T-helper 1 cell treated with Interleukin-12 subunit alpha and Interleukin-12 subunit beta and Interleukin-4 antibody, amounts not matched to agents 30 ng/mL and 1 ng/mL, for 36 hours (primary cell): ENCODE measurements at regions not wholly inside any gene's neighbourhood (a gene's known extent, or its start where the extent isn't known, plus 50 kb on each side); places are given as distances from the start of the nearest gene placed in this dataset.
"Not testable (repeated sequence)": the region's sequence is repeated elsewhere in the genome, so short reads cannot be mapped to it uniquely, and the experiment has no call there.

ENCODE experiments used
- intact Hi-C: fragments of 100-400 bp; cut with micrococcal nuclease; formaldehyde crosslinking; loops from one replicate; pipeline ENCODE4 v1.15.1; 2024

DNA sequence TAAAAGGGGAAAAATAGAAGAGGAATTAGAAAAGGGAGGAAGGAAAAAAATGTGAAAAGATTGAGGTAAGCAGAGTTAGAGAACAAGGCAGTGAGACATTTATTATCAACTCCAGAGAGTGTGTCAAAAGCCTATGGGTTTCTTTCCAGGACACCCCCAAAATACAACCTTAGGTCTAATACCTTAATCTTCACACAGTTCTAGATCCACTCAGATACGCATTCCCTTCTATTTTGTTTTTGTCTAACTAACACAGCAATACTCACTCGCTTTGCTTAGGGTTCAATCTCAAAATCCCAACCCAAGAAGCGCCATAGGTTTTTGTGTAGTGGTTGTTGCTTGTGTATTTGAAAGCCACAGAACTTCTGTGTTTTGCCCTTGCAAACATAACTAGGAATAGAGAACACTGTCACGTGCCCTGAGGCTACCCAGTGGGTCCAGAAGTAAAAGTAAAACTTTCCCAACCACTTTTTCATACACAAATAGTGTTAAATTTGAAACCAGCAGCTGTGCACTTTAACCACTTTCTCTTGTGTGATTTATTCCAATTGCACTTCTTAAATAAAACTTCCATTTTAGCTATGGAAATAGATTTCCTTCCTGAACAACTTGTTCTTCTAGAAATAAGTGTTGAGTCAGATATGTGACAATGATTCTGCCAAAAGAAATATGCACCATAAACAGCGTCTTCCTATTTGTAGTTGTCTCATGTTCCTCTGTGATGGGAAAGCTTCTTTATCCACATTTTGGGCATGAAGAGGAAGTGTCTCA lies 414.7 kb upstream of the GHITM start:
- intact Hi-C loops: no loop called here

DNA sequence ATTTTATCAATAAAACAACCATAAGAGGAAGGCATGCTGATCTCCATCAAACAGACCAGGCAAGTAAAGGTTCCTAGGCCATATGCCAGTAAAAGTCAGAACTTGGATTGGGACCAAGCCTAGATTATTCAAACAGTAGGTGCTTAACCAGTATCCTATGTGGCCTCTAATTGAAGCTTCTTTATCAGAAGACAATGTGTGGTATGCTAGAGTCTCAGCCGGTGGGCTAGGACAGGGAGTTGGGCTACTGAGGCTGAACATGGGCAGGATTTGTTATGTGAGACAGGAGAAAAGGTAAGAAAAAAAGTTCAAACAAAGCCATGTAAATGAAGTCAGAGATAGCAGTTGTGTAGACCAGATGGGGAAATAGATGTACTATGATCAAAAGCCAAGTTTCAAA lies 413.7 kb upstream of the GHITM start:
- intact Hi-C loops: no loop called here

DNA sequence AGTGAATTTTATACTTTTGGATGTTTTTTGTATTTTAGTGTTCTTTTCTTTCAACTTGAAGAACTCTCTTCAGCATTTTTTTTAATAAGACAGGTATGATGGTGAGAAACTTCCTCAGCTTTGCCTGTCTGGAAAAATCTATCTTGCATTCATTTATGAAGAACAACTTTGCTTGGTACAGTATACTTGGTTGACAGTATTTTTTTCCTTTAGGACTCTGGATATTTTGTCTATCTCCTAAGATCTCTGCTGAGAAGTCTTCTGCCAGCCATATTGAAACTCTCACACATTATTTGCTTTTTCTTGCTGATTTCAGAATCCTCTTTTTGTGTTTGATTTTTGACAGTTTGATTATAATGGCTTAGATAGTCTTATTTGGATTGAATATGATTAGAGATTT lies 405.0 kb upstream of the GHITM start:
- intact Hi-C loops: no loop called here

DNA sequence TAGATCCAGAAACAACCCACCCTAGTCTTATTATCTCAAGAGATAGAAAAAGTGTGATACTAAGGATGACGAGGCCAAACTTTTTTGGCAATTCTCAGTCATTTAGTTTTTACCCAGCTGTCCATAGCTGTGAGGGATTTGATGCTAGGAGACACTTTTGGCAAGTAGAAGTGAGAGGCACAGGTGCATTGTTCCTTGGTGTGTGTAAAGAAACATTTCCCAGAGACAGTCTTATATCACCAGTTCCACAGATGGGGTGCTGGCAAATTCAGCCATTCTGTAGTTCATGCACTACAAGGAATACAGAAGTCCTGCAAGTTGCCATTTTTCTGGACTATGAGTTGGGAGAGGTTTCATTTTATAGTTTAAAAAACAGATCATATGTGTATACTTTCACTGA lies 403.3 kb upstream of the GHITM start:
- intact Hi-C loops: no loop called here

DNA sequence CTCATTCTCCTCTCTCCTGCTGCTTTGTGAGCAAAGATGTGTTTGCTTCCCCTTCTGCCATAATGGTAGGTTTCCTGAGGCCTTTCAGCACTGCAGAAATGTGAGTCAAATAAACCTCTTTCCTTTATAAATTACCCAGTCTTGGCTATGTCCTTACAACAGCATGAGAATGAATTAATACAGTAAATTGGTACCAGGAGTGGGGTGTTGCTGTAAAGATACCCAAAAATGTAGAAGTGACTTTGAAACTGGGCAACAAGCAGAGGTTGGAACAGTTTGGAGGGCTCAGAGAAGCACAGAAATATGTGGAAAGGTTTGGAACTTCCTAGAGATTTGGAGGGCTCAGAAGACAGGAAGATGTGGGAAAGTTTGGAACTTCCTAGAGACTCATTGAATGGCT lies 388.7 kb upstream of the GHITM start:
- intact Hi-C loops: no loop called here

DNA sequence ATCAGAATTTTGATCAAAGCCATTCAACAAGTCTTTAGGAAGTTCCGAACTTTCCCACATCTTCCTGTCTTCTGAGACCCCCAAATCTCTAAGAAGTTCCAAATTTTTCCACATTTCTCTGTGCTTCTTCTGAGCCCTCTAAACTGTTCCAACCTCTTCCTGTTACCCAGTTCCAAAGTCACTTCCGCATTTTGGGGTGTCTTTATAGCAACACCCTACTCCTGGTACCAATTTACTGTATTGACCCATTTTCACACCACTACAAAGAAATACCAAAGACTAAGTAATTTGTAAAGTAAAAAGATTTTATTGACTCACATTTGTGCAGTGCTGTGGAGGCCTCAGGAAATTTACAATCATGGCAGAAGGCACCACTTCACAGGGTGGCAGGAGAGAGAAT lies 385.8 kb upstream of the GHITM start:
- intact Hi-C loops: no loop called here

DNA sequence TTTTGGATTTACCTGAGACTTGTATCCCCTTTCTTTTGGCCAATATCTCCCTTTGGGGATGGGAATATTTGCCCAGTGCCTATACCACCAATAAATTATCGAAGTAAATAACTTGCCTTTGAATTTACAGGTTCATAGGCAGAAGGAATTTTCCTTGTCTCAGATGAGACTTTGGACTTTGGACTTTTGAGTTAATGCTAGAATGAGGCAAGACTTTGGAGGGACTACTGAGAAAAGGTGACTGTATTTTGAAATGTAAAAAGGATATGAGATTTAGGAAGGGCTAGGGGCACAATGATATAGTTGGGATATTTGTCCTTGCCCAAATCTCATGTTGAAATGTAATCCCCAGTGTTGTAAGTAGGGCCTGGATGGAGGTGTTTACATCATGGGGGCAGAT lies 384.5 kb upstream of the GHITM start:
- intact Hi-C loops: no loop called here

DNA sequence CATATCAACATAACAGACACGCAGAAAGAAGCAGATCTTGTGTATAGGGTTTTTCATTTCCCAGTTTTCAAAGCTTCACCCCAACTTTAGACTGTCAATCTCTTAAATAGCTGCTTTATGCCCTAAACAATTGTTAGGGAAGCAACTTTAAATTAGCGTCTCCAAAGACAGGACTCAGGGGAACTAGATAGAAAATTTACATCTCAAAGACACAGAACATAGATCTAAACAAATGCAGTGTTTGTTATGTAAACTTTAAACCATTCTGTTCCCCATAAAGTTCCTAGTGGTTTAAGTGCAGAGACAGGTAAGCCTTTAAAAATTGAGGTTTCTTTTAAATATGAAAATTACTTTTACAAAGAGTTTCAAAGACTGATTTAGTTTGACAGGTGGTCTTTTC lies 379.2 kb upstream of the GHITM start:
- intact Hi-C loops: no loop called here

DNA sequence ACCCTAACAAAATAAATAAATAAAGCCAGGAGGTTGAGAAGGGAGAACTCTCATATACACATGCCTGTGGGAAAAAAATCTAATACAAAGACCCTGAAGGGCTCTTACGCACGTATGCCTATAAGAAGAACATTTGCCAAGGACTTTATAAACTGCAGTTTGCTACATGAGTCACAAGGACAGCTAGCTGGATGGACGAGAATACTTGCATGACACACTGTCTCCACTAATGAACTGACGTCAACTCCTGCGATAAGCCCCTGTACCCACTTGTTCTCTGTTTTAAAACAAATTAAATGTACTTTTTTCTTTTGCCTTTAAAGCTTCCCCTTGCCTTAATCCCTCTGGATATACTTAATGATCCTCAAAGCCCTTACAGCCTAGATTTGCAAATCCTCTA lies 374.6 kb upstream of the GHITM start:
- intact Hi-C loops: no loop called here

DNA sequence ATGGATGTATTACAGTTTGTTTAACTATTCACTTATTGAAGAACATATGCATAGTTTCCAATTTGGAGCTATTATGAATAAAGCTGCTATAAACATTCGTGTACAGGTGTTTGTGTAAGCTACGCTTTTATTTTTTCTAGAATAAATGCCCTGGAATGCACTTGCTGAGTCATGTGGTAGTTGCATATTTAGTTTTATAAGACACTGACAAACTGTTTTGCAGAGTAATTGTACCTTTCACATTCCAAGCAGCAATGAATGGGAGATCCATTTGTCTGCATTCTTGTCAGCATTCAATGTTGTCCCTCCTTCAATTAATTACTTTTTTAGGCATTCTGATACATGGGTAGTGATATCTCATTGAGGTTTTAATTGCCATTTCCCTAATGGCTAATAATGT lies 373.6 kb upstream of the GHITM start:
- intact Hi-C loops: no loop called here

DNA sequence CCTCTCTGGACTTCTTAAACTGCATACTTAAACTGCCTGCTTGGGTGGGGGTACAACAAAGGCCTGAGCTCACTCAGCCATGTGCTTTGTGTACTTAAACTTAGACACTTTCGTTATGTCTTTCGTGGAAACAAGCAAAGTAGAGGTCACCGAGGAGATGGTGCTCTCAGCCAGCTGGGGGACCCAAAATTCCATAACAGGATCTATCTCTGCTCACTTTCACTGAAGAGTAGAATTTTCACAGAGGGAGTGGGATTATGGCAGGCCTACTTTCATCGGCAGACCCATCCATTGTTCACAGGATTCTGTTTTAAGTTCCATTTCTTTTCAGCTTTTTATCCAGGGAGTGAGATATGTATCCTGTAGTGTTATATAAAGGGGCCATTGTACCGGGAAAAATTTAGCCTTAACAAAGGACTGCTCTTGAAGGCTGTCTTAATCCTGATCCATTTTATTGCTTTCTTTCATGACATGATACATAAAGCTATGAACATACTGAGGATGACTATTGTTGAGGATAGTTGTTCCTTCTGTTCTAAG lies 370.0 kb upstream of the GHITM start:
- intact Hi-C loops: no loop called here

DNA sequence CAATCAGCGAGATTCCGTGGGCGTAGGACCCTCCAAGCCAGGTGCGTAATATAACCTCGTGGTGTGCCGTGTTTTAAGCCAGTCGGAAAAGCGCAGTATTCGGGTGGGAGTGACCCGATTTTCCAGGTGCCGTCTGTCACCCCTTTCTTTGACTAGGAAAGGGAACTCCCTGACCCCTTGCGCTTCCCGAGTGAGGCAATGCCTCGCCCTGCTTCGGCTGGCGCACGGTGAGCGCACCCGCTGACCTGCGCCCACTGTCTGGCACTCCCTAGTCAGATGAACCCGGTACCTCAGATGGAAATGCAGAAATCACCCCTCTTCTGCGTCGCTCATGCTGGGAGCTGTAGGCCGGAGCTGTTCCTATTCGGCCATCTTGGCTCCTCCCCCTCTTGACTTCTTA lies 352.6 kb upstream of the GHITM start:
- intact Hi-C loops: not testable (repeated sequence)

DNA sequence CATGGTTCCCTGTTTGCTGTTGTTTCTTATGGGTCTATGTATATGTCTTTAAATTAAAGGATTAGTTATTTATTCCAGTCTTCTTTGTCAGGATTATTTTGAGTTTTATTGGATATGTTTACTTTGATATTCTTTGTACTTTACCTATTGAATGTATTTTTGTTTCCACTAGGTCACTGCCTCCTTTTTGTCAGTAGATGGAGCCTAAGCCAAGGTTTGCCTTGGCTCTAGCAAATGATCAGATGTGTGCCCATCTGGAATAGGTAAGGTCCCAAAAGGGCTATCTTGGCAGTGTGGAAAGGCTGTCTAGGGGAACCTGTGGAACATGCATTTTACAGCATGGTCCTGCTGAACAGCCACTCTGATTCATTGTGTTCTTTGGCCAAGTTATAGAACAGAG lies 337.3 kb upstream of the GHITM start:
- intact Hi-C loops: no loop called here

DNA sequence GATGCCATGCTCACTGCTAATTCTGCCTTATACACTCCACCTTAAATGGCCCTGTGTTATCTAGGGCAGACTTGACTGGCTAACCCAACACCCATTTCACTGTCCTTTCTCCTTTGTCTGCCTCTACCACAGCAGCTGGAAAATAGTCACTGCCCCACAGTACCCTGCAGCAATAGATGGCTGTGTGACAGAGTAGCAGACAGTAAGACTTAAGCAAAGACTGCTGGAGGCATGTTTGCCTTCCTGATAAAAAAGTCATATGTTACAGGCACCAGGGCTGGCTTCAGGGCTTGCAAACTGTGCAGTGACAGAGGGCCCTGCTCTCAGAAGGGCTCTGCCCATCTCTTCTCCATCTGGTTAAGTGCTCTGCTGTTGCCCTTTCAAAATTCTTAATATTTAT lies 332.6 kb upstream of the GHITM start:
- intact Hi-C loops: no loop called here

DNA sequence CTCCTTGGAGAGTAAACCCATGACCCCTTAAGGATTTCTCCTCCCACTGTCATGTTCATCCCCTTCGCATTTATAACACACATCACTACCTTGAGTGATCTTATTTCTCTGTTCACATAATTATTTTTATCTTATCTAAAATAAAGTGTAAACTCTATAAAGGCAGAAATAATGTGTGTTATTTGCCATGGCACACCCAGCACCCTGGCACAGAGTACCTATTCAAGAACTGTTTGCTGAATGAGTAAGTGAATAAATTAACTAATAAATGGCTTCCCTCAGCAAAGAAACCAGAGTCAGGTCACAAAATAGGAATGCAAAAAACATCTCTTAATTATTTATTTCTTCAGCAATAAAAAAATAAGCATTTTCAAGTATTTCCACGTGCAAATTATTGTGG lies 330.3 kb upstream of the GHITM start:
- intact Hi-C loops: no loop called here

DNA sequence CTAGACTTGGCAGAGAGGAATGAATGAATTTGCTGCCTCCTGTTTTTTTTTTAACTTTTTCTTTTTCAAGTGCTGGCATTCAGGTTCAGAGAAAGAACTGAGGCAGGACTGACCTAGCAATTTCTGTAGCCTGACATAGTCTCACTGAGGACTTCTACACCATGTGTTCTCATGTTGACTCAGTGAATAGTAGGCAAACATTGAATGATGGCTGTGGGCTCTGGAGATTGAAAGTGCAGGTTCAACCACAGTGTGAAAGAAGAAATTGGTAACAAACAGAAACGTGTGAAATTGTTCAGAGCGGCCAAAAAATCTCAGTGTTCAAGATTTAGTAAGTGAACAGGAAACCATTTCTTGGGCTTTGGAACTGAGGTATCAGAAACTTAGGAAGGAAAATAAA lies 322.4 kb upstream of the GHITM start:
- intact Hi-C loops: no loop called here

DNA sequence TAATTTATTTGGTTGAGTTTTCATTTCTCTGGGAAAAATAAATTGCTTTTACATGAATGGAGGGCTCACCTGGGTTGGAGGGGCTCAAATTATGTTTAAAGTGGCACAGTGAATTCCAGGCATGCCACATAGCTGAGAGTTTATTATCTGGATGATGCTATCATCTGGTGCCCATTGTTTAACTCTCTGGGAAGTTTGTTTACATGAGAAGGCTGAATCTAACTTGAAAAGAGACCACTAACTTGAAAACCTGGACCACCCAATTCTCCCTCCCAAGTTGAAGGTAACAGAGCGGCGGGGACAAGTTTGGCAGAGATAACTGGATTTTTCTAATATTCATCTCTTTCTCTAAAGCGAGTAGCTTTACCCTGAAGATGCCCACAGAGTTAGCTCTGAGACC lies 321.5 kb upstream of the GHITM start:
- intact Hi-C loops: no loop called here

DNA sequence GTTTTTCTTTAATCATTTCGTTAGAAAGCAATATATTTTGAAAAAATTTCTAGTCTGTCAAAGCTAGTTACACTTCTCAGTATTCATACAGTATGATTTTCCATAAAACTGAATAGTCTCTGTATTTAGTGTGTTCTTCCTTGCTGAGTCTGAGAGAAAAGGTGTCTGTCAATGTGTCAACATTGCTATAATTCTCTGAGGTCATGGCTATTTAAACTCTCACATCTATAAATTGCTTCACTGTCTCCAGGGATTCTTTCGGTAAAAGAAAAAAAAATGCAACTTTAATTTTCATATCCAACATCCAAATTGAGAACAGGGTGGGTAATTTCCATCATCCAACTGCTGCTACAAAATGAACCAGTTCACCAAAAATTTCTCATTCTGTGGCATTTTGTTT lies 319.7 kb upstream of the GHITM start:
- intact Hi-C loops: no loop called here

DNA sequence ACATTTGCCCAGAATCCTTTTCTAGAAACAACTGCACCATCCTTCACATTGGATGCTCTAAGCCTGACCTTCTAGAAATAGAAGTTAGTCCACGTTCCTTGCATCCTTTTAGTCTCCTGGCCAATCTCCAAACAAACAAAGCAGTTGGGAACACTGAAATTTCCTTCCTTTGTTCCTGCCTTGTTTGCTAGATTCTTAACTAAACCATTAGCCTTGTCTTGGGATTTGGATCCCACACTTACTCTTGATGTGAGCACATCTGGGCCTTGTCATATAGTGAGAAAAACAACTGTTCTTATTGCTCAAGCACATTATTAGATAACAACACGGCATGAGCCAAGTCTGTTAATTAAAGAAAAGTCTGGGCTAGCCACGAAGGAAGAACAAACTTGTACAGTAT lies 319.3 kb upstream of the GHITM start:
- intact Hi-C loops: no loop called here

DNA sequence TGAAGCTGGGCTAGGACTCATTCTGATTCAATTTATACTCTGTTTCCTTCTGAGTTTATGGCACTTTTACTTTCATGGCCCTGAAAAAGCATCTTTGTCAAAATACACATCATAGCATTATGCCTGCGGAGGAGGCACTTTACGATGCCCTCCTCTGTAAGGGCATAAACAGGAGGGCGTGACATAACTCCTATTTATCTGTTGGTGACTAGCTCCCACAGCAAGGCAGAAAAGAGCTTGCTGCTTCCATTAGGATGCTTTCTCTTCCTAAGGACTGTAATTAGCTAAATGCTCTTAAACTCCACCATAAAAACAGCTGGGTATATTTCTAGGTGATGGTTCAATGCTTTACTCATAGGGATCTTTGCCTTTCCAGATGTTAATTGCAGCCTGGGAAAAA lies 315.2 kb upstream of the GHITM start:
- intact Hi-C loops: no loop called here

DNA sequence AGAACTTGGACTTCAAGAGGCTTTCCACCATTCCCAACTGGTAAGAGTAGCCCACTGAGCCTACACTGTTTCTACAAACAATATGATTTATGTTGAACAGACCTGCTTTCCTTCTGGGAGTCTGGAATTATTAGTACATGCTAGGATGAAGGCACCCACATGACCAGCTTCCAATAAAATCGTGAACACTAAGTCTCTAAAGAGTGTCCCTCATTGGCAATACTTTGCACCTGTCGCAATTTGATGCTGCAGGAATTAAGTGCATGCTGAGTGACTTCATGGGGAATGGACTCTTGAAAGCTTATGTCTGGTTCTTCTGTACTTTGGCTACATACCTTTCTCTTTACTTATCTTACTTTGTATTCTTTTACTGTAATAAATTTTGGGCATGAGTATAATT lies 305.2 kb upstream of the GHITM start:
- intact Hi-C loops: no loop called here

DNA sequence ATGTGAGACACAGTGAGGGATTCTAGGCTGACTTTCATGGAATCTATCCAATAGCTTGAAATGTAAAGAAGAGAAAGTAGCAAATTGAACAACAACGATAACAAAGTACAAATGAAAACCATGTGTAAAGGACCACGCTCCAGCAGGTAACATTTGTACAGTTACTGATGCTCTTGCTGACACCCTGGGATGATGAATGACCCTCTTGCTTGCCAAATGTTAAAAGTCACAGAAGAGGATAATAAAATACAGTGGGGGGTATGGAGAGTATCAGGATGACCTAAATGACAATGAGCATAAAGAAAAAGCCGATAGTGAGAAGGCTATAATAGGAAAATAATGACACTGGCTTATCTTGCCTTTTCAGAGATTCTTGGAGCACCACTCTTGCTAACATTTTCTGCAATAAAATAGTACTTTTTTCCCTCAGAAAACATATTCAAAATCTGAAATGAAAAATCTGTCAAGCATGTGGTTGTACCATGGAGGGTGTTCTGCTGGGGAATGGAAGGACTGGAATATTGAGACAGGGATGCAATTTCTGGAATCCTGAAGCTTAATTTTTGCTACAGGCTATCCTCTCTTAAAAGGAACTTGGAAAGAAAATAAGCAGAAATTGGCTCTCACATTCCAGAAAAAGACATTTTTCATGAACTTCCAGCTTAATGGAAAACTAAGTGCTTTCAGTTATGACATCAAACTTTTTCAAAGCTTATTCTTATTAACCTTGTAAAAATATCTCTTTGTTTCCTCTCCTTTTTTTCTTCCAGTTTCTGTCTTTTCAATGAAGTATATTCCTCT lies 303.2 kb upstream of the GHITM start:
- intact Hi-C loops: no loop called here

DNA sequence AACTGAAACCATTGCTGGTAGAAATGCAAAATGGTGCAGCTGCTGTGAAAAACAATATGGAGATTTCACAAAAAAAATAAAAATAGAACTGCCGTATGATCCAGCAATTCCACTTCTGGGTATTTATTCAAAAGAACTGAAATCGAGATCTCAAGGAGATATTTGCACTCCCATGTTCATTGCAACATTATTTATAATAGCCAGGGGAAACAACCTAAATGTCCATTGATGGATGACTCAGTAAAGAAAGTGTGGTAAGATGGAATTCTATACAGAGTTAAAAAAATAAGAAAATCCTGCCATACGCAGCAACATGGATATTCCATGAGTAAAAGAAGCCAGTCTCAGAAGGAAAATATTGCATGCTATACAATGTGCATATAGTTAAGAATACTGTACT lies 290.6 kb upstream of the GHITM start:
- intact Hi-C loops: no loop called here
